ENCODE measurements at regions not wholly inside any gene's neighbourhood (a gene's known extent, or its start where the extent isn't known, plus 50 kb on each side); places are given as distances from the start of the nearest gene placed in this dataset.
"Not testable (repeated sequence)": the region's sequence is repeated elsewhere in the genome, so short reads cannot be mapped to it uniquely, and the experiment has no call there.

GRCh38 chr12:84413656-84414055, 498.9 kb downstream of the SLC6A15 start:
- intact Hi-C loops (cut with micrococcal nuclease) = no loop called here
- ChIA-PET CTCF (no interaction called here), POLR2A (no interaction called here)
- ATAC-seq (ENCODE audit: low read depth) = no peak
- H3K27me3 Mint-ChIP-seq = no peaks in the 10 kb centered on the region
- H3K27ac Mint-ChIP-seq = no peak overlapping the region
- no peak for TF ChIP-seq CTCF (IDR thresholded peaks at IDR 0.05)
- no peak for DNase-seq
- H3K9me3 Mint-ChIP-seq = peaks cover 4% of the 10 kb centered on the region
- H3K36me3 Mint-ChIP-seq (ENCODE audit: low read depth) = no peaks in the 10 kb centered on the region
- H3K4me1 Mint-ChIP-seq = no peaks in the 10 kb centered on the region
- H3K4me3 Mint-ChIP-seq = no peak overlapping the region

- peaks cover 4% of the 10 kb centered on the region for H3K9me3 Mint-ChIP-seq
- intact Hi-C loops (cut with micrococcal nuclease) = no loop called here
- ATAC-seq (ENCODE audit: low read depth) = no peak
- H3K4me3 Mint-ChIP-seq = no peak overlapping the region
- no peak for TF ChIP-seq CTCF (IDR thresholded peaks at IDR 0.05)
- ChIA-PET POLR2A (no interaction called here), CTCF (no interaction called here)
- H3K27me3 Mint-ChIP-seq = no peaks in the 10 kb centered on the region
- DNase-seq = no peak
- no peaks in the 10 kb centered on the region for H3K36me3 Mint-ChIP-seq (ENCODE audit: low read depth)
- no peak overlapping the region for H3K27ac Mint-ChIP-seq
- no peaks in the 10 kb centered on the region for H3K4me1 Mint-ChIP-seq
Measured at GRCh38 chr12:84412226-84412625, 500.4 kb downstream of the SLC6A15 start.

- Mint-ChIP-seq H3K27me3 (no peaks in the 10 kb centered on the region), H3K9me3 (peaks cover 4% of the 10 kb centered on the region), H3K4me3 (no peak overlapping the region), H3K27ac (no peak overlapping the region), H3K36me3 (ENCODE audit: low read depth) (no peaks in the 10 kb centered on the region), H3K4me1 (no peaks in the 10 kb centered on the region)
- intact Hi-C loops (cut with micrococcal nuclease) = no loop called here
- CTCF ChIA-PET = no interaction called here
- TF ChIP-seq CTCF (IDR thresholded peaks at IDR 0.05) = no peak
- POLR2A ChIA-PET = no interaction called here
- ATAC-seq (ENCODE audit: low read depth) = no peak
- no peak for DNase-seq
Measured at GRCh38 chr12:84411031-84411430, 501.6 kb downstream of the SLC6A15 start.

GRCh38 chr12:84408936-84409335, 503.7 kb downstream of the SLC6A15 start:
- ChIA-PET CTCF (no interaction called here), POLR2A (no interaction called here)
- H3K36me3 Mint-ChIP-seq (ENCODE audit: low read depth) = no peaks in the 10 kb centered on the region
- ATAC-seq (ENCODE audit: low read depth) (no peak), DNase-seq (no peak)
- H3K4me1 Mint-ChIP-seq = no peaks in the 10 kb centered on the region
- H3K27ac Mint-ChIP-seq = no peak overlapping the region
- no peak for TF ChIP-seq CTCF (IDR thresholded peaks at IDR 0.05)
- no peaks in the 10 kb centered on the region for H3K27me3 Mint-ChIP-seq
- no peak overlapping the region for H3K4me3 Mint-ChIP-seq
- peaks cover 4% of the 10 kb centered on the region for H3K9me3 Mint-ChIP-seq
- intact Hi-C loops (cut with micrococcal nuclease) = no loop called here

- H3K9me3 Mint-ChIP-seq; POLR2A ChIA-PET; ATAC-seq (ENCODE audit: low read depth); H3K27me3 Mint-ChIP-seq; DNase-seq; CTCF ChIA-PET; H3K4me1 Mint-ChIP-seq; H3K36me3 Mint-ChIP-seq (ENCODE audit: low read depth); intact Hi-C loops (cut with micrococcal nuclease); H3K27ac Mint-ChIP-seq; H3K4me3 Mint-ChIP-seq: not testable (repeated sequence)
Measured at GRCh38 chr12:84406720-84407119, 505.9 kb downstream of the SLC6A15 start.

- intact Hi-C loops (cut with micrococcal nuclease) = loop anchor here (5.0 to 10.0 kb wide), 2 partner anchors 1711 to 1873 kb away; partner anchors contain the start of gene TMTC2
- ChIA-PET POLR2A (no interaction called here), CTCF (no interaction called here)
- ATAC-seq (ENCODE audit: low read depth) = no peak
- H3K4me3 Mint-ChIP-seq = no peak overlapping the region
- no peaks in the 10 kb centered on the region for H3K36me3 Mint-ChIP-seq (ENCODE audit: low read depth)
- no peak for DNase-seq
- peaks cover 4% of the 10 kb centered on the region for H3K9me3 Mint-ChIP-seq
- no peaks in the 10 kb centered on the region for H3K27me3 Mint-ChIP-seq
- no peak for TF ChIP-seq CTCF (IDR thresholded peaks at IDR 0.05)
- no peak overlapping the region for H3K27ac Mint-ChIP-seq
- H3K4me1 Mint-ChIP-seq = no peaks in the 10 kb centered on the region
Measured at GRCh38 chr12:84397846-84398245, 514.8 kb downstream of the SLC6A15 start.

Data from activated B cell treated with CpG ODN at 0.5 μM for 24 hours (primary cell).